ENCODE measurements at regions not wholly inside any gene's neighbourhood (a gene's known extent, or its start where the extent isn't known, plus 50 kb on each side); places are given as distances from the start of the nearest gene placed in this dataset.

GRCh38 chr2:221680548-221680947 lies 108.4 kb upstream of the EPHA4 start:
- DNase-seq (ENCODE audit: low spot score in 2 of 2), result no peak
- Histone ChIP-seq H3K4me3 (no peak overlapping the region), H3K27ac (no peak overlapping the region), H3K9me3 (no peaks in the 10 kb centered on the region), H3K4me1 (no peaks in the 10 kb centered on the region), H3K27me3 (no peaks in the 10 kb centered on the region), H3K36me3 (no peaks in the 10 kb centered on the region)
- TF ChIP-seq EP300 (IDR thresholded peaks at IDR 0.05) (no peak), POLR2A (IDR thresholded peaks at IDR 0.05) (no peak)
- TF ChIP-seq, protein P1, sequence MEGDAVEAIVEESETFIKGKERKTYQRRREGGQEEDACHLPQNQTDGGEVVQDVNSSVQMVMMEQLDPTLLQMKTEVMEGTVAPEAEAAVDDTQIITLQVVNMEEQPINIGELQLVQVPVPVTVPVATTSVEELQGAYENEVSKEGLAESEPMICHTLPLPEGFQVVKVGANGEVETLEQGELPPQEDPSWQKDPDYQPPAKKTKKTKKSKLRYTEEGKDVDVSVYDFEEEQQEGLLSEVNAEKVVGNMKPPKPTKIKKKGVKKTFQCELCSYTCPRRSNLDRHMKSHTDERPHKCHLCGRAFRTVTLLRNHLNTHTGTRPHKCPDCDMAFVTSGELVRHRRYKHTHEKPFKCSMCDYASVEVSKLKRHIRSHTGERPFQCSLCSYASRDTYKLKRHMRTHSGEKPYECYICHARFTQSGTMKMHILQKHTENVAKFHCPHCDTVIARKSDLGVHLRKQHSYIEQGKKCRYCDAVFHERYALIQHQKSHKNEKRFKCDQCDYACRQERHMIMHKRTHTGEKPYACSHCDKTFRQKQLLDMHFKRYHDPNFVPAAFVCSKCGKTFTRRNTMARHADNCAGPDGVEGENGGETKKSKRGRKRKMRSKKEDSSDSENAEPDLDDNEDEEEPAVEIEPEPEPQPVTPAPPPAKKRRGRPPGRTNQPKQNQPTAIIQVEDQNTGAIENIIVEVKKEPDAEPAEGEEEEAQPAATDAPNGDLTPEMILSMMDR (IDR thresholded peaks at IDR 0.05), result no peak

DNA sequence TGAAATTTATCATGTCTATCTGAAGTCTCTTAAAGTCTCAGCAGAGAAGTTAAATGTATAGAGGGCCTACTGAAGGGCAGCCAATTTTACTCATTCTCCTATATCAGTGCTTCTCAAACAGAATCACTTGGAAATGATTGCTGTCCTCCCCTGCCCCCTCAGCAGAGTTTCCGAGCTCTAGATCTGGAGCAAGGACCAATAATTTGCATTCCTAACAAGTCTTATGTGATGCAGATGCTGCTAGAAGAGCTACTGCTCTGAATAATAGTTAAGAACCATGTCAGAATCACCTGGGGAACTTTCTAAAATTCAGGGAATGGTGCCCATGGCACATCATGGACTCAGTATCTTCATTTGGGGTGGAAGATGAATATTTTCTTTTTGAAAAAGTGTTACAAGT lies 105.6 kb upstream of the EPHA4 start:
- TF ChIP-seq, protein P1 (IDR thresholded peaks at IDR 0.05), result no peak
- no peak for TF ChIP-seq POLR2A (IDR thresholded peaks at IDR 0.05)
- no peak for TF ChIP-seq EP300 (IDR thresholded peaks at IDR 0.05)
- no peaks in the 10 kb centered on the region for H3K9me3 ChIP-seq
- H3K4me1 ChIP-seq, result no peaks in the 10 kb centered on the region
- no peak overlapping the region for H3K27ac ChIP-seq
- DNase-seq (ENCODE audit: low spot score in 2 of 2), result no peak
- no peak overlapping the region for H3K4me3 ChIP-seq
- H3K36me3 ChIP-seq, result no peaks in the 10 kb centered on the region
- 67 to 71% methylated on average over 1 of the region's 1 CpG for WGBS, 2 donors
- H3K27me3 ChIP-seq, result no peaks in the 10 kb centered on the region

DNA sequence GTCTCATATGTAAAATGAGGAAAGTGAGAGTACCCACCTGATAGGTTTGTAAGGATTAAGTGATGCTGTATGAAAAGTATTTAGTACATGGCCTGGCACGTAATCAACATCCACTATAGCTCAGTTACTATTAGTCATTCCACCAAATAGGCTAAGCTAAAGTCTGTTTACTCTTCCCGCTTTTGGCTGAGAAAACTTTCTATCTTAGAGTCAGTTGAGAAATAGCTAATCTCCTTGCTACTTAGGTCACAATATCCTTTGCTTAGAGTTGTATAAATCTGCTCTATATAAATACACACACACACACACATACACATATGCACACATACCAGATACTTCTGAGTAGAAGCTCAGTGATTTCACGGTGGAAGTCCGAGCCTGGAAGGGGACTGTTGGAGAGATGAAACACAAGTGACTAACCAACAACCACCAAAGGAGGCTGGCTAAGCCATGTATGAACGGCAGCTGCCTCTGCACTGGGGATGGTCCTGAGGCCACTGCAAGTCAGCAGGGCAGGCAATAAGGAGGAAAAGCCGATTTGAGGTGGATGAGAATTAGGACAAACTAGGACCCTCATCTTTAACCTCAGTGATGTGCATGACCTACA lies 104.6 kb upstream of the EPHA4 start:
- no peaks in the 10 kb centered on the region for H3K36me3 ChIP-seq
- no peak overlapping the region for H3K27ac ChIP-seq
- 80 to 81% methylated on average over 6 of the region's 6 CpGs for WGBS, 2 donors
- no peak overlapping the region for H3K4me3 ChIP-seq
- no peaks in the 10 kb centered on the region for H3K4me1 ChIP-seq
- TF ChIP-seq POLR2A (IDR thresholded peaks at IDR 0.05), result no peak
- TF ChIP-seq, protein P1 (IDR thresholded peaks at IDR 0.05), result no peak
- DNase-seq (ENCODE audit: low spot score in 2 of 2), result no peak
- H3K27me3 ChIP-seq, result no peaks in the 10 kb centered on the region
- no peaks in the 10 kb centered on the region for H3K9me3 ChIP-seq

DNA sequence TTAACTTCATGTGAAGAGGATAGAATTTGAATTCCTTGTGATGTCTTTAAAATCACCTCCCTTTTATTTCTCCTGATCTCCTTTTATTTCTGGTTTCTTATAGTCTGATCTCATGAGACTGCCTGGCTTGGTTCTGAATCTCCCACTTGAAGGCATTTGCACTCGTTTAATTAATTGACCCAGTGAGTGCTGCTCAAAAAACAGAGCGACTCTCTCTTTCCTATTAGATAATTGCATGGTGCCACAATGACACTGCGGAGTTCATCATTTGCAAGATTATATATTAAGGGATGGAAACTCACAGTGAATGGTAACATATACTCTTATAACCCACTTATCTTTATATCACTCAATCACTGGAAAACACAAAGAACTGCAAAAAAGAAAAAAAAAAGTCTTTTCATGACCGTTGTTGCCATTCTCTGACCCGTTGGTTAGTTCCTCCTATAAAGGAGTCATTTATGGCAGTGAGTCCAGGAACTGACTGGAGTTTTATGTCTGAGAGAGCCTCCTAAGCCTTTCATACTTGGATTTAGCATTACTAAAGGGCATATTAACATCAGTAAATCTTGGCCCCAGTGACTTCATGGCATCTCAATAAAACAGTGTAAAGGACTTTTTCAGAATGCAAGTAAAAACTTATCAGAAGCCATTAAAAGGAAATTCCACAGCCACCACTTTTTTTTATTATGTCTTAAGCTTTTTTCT lies 103.3 kb upstream of the EPHA4 start:
- no peaks in the 10 kb centered on the region for H3K9me3 ChIP-seq
- TF ChIP-seq EP300 (IDR thresholded peaks at IDR 0.05) (no peak), POLR2A (IDR thresholded peaks at IDR 0.05) (no peak)
- TF ChIP-seq, protein P1 (IDR thresholded peaks at IDR 0.05), result no peak
- no peak overlapping the region for H3K4me3 ChIP-seq
- DNase-seq (ENCODE audit: low spot score in 2 of 2), result no peak
- H3K36me3 ChIP-seq, result no peaks in the 10 kb centered on the region
- no peak overlapping the region for H3K27ac ChIP-seq
- no peaks in the 10 kb centered on the region for H3K27me3 ChIP-seq
- WGBS, 2 donors, result 31 to 32% methylated on average over 5 of the region's 5 CpGs
- H3K4me1 ChIP-seq, result no peaks in the 10 kb centered on the region

GRCh38 chr2:221674446-221674845 lies 102.3 kb upstream of the EPHA4 start:
- 83 to 88% methylated on average over 4 of the region's 4 CpGs for WGBS, 2 donors
- TF ChIP-seq EP300 (IDR thresholded peaks at IDR 0.05), result no peak
- no peak for TF ChIP-seq POLR2A (IDR thresholded peaks at IDR 0.05)
- TF ChIP-seq, protein P1 (IDR thresholded peaks at IDR 0.05), result no peak

More at GRCh38 chr2:221674446-221674845, 102.3 kb upstream of the EPHA4 start:
- no peaks in the 10 kb centered on the region for H3K9me3 ChIP-seq
- no peaks in the 10 kb centered on the region for H3K36me3 ChIP-seq
- H3K27me3 ChIP-seq, result no peaks in the 10 kb centered on the region
- H3K4me3 ChIP-seq, result no peak overlapping the region
- no peaks in the 10 kb centered on the region for H3K4me1 ChIP-seq
- DNase-seq (ENCODE audit: low spot score in 2 of 2), result no peak
- no peak overlapping the region for H3K27ac ChIP-seq

Measured in tibial nerve (tissue), 4 donors.